Mucosa of gallbladder (tissue), 1 donor: ENCODE measurements at regions not wholly inside any gene's neighbourhood (a gene's known extent, or its start where the extent isn't known, plus 50 kb on each side); places are given as distances from the start of the nearest gene placed in this dataset.

Experiments
- DNase-seq: peaks from one replicate; pipeline ENCODE4 v3.0.0-alpha.2; 2020; ENCODE audit warnings: low spot score
- donor health status: DM: no; HTN: no; CAD: no.

DNA sequence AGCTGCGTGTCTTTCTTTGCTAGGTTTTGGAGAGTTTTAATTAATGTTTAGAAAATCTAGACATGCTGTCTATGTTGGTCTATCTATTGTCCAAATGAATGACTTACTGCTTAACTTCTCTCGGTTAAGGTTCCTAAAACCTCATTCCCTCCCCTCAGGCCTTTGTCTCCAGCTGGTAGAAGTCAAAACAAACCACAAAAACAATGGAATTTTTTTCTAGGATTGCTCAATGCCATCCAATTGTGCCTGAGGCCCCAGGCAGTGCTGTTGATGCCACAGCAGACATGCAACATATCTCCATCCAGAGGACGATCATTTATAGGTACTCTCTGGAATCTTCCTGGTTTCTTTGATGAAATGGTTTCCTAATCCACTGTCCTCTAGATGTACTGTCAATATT is 448.2 kb upstream of the TBX3 start:
- no peak for DNase-seq

DNA sequence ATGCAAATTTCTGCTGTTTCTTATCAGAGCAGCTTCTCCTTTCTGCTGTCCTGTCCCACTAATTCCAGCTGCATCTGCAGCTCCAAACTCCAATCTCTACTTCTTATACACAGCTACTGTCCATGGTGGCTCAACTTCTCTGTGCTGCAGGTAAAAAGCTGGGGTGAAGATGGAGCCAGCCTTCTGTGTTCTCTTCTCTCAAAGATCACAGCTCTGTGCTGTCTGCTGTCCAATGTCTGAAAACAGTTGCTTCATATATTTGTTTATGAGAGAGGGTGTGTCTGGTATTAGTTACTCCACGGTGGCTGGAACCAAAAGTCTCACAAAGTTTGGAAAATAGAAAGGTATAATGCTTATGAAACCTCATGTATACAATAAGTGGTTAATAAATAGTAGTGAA is 445.8 kb upstream of the TBX3 start:
- no peak for DNase-seq

DNA sequence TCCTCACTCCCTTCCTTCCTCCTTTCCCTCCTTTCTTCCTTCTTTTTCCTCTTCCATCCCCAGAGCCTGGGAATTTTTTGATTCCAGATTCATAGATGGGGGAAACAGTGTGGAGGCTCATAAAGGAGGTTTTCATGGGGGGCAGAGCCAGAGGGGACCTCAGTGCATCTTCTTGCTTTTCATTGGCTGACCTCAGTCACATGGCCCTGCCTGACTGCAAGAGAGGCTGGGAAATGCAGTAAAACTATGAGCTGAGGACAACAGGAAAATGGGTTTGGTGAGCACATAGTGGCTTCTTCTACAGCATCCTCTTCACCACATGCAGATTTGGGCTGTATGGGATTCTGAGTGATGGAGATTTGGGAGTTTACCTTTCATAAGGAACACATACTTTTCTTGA is 437.1 kb upstream of the TBX3 start:
- DNase-seq, result no peak

DNA sequence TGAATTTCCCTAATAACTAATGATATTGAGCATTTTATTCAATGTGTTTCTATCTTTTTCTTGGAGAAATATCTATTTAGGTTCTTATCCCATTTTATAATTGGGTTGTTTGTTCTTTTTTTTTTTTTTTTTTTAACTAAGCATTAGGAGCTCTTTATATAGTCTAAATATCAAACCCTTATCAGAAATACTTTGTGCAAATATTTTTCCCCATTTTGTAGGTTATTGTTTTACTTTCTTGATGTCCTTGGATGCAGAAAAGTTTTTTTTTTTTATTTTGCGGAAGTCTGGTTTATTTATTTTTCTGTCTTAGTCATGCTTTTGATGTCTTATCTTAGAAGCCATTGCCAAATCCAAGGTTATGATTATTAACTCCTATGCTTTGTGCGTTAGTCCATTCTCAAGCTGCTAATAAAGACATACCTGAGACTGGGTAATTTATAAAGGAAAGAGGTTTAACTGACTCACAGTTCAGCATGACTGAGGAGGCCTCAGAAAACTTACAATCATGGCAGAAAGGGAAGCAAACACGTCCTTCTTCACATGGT is 434.3 kb upstream of the TBX3 start:
- no peak for DNase-seq

DNA sequence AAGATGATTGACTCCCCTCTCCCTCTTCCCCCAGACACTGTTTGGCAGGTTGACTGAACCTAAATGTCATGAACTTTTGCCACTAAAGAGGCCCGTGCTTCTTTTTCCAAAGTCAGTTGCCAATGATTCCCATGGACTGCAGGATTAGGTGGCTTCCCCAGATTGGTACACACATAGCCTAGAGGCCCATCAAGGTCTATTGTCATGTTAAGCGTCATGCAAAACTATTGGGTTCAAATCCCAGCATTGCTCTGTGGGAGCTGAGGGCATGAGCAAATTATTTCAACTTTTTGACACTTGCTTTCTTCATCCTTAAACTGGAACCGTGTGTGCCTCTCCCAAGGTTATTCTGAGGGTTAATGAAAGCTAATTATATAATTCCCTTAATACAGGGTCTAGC is 430.2 kb upstream of the TBX3 start:
- no peak for DNase-seq

DNA sequence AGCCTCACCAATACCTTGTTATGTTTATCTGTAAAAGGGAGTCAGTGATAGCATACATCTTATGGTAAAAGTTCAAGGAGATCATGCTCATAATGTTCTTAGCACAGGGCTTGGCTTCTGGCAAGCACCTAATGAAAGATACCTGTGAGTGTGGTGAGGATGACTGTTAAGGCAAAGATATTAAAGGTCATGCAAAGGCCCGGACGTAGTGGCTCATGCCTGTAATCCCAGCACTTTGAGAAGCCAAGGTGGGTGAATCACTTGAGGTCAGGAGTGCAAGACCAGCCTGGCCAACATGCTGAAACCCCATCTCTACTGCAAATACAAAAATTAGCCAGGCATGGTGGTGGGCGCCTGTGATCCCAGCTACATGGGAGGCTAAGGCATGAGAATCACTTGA is 425.9 kb upstream of the TBX3 start:
- no peak for DNase-seq

DNA sequence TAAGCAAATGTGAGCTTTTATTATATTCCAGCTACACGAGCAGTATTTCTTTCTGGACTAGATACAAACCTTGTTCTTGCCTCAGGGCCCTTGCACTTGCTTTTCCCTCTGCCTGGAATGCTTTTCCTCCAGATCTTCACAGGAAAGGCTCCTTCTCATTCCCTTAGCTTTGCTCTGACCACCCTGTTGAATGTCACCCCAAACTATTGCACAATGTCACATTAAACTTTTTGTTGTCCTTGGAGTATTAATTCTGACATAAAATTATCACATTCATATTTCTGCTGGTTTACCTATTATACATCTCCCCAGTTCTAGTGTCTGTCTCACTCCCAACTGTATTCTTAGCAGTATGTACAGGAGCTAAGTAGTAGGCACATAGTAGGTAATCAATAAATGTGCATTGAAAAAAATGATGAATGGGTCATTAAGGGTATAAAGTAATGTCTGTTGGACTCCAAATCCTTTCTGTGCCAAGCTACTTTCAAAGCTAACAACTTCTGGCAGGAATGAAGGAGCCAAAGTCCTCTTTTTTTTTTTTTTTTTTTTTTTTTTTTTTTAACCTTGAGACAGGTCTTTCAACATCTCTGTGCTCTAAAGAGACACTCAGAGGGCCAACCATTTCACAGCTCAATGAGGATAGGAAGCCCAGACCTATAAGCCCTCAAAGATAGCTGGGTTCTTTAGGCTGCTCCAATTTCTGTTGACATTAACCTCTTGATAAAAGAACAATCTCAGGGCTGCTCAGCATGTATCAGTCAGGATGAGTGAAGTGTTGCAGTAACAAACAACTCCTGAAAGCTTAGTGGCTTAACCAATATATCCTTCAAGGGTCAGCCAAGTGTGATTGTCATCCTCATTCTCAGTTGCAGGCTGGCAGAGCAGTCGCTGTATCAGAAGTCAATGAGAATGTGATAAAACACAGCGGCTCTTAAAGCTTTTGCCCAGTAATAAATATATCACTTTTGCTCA is 424.4 kb upstream of the TBX3 start:
- DNase-seq, result no peak

DNA sequence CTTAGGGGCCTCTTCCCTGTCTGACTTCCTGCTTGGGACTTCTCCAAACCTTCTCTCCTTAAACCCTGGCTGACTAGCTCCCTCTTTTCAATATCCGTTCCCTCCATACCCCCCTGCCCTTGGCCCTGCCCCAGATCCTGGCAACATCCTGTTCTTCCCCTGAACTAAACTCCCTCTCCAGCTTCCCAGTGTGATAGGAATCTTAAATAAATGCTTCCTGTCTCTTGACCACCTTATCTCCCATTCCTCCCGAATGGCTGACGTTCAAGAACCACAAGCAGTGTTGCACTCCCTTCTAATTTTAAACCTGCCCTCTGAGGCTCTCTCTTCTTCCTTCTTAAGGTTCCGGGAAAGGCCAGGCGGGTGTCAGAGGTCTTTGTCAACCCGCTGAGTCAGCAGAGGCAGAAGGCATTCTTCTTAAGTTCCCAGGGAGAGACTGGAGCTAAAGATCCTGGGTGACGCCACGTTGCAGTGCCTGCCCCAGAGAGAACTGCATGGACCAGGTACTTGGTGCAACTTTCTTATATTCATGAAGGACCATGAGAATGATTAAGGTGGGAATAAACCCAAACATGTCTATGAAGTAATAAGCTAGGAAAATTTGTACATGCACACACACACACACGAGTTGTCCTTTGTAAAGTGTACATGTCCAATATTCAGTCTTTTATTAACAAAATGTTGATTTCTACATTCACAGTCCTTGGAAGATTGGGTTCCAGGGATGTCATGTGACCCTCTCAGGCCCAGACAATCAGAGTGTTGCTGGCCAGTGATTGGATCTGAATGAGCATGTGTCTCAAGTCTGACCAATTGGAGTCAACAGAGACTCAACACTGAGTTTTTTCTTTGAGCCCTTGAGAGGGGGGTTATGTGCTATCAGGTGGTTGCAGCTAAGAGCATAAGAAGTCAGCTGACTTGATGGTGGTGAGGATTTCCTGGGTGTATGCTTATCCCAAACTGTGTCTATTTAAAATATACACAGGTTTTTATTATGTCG is 420.2 kb upstream of the TBX3 start:
- peak; percentile 48 for DNase-seq

DNA sequence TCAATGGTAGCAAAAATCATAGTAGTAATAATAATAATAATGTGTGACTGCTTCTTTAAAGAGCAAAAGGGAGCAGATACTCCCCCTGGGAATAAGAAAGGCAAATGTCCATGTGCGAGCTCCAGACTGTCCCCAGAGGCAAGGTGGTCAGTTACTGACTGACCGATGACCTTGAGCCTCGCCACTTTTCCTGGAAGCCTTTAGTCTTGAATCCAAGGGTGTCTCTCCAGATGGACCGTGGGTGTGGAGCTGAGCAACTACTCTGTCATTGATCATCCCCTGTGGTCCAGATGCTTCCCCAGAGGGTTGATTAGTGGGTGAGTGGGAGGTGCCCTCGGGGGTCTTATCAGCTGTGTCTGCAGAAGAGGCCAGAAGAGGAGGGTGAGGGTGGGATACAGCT is 418.5 kb upstream of the TBX3 start:
- no peak for DNase-seq

DNA sequence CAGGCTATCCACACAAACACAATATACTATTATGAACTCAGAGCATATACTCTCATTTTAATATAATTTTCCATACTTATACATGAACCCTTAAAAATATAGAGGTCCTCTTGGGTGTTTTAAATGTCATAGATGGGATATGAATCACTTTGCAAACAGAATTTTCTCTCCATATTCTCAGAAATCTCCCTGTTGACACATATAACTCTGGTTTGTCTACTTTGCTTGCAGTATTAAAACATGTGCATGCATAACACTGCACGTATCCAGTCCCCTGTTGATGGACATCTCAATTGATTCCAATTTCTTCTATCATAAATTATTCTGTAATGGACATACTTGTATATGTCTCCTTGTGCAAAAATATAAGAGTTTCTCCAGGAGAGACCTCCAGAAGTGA is 417.5 kb upstream of the TBX3 start:
- DNase-seq, result no peak

DNA sequence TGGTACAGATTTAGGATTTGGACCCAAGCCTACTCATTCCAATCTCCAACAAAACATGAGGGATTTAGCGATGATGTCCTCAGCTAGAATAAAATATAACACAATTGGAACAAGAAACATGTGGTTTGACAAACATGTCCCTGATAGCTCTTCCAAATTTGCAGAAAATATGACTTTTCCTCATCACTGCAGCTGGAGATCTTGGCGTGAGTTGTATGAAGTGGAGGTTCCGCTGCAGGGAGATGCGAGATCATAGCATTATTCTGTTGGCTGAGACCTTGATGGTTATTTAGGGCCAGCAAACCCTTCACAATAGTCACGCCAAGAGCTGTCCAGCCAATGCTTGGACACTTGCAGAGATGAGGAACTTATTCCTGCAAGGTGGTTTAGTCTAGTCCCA is 413.4 kb upstream of the TBX3 start:
- no peak for DNase-seq

DNA sequence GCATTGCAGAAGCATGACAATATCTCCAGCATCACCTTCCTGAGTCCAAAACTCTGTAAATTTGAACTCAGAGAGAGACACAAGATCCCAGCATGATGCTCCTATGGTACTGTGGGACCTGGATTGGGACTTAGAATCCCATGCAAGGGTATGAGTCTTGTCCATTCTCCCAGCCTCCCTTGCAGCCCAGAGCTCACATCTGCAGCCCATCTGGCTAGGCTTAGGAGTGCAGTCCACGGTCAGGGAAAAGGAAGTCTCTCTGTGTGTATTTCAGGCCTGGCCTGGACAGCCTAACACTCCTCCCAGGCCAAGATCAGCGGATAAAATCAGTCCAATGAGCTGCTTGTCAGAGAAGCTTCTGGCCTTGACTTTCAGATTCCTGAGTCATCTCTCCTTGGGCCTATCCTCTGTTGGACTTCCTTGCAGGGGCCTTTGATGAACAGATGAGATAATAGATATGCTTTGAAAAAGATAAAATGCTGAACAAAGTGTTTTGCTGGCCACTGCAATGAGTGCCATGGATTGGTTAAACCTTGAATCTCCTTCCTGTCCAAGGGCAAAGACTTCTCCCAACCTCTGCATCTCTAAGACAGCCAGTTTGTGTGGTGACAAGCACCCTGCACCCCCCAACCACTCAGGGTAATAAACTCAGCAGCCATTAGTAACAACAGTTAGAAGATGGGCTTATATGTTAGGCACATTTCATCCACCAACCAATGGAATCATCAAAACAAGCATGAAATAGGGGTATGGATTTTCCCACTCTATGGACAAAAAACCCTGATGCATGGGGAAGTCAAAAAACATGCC is 412.8 kb upstream of the TBX3 start:
- no peak for DNase-seq

DNA sequence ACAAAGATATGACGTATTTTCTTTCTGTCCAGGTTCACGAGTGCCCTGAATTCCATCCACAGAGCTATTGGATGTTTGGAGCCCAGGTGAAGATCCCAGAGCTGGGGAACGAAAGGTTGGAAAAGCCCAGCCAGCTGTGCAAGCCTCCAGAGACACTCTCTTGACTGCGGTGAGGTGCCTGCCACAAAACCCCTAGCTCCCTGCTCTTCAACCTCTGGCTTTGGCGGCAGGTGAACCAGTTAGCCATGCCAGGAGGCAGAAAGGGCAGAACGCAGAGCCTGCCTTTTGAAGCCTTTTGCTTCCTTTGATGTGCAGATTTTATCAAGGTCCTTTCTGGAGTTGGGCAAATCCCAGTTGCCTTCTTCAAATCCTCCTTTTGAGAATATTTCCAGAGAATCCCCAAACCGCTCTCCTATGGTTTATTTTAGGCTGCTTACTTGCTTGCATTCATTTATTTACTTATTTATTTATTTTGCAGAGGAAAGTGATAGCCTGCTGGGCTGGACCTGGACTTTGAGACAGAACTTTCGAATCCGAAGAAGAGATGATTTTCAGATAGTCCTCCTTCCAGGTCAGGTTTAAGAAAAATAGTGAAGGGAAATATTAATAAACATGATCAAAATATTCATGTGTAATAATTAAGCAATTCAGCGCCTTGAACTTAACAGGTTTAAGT is 411.2 kb upstream of the TBX3 start:
- no peak for DNase-seq

DNA sequence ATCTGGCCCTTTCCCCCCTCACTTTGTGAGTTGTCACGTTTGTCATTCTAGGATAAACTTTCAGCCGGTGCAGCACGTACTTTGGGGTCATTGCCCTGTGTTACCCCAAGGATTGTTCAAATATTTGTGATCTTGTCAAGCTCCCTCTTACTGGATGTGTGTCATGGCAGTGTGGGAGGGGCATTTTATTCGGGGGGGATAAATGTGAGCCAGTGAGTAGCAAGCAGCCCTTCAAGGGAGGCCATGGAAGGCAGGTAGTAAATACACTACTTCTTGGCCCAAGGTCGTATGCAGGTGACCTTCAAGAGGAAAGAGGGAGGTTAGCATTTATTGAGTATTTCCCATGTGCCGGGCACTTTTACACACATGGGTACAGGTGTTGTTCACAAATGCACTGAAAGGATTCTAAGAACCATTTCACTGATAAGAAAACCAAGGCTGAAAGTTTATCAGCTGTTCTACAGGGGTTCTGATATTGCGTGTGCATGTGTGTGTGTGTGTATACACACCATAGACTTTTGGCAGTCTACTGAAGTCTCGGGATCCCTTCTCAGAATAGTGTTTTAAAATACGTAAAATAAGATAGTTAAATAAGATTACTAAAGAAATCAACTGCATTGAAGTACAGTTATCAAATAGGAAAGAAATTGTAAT is 410.3 kb upstream of the TBX3 start:
- no peak for DNase-seq

DNA sequence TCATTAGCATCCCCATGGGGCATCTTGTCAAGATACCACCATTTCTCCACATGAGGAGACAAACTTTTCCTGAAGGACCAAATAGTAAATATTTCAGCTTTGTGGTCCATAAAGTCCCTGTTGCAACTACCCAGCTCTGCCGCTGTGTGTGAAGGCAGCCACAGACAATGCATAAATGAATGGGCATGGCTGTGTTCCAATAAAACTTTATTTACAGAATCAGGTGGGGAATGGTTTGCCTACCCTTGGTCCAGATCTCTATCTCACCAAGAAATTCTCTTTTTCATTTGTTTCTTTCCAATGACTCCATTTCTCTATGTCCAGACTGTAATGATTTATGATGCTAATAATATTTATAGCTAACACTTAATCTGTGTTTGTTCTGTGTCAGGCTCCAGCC is 409.3 kb upstream of the TBX3 start:
- no peak for DNase-seq

DNA sequence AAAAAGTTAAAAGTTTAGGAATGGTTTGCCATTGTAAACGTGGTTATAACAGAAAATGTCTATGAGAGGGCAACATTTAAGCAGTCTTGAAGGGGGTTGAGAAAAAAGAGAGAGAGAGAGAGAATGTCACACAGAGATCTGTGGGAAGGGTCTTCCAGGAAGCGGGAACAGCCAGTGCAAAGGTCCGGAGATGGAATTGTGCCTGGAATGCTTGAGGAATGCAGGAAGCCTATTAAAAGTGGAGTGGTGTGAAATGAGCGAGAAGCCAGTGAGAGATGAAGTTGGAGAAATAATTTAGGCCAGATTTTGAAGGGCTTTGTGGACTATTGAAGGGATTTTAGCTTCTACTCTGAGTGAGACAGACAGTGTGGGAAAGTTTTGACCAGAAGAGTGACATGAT is 406.8 kb upstream of the TBX3 start:
- no peak for DNase-seq

DNA sequence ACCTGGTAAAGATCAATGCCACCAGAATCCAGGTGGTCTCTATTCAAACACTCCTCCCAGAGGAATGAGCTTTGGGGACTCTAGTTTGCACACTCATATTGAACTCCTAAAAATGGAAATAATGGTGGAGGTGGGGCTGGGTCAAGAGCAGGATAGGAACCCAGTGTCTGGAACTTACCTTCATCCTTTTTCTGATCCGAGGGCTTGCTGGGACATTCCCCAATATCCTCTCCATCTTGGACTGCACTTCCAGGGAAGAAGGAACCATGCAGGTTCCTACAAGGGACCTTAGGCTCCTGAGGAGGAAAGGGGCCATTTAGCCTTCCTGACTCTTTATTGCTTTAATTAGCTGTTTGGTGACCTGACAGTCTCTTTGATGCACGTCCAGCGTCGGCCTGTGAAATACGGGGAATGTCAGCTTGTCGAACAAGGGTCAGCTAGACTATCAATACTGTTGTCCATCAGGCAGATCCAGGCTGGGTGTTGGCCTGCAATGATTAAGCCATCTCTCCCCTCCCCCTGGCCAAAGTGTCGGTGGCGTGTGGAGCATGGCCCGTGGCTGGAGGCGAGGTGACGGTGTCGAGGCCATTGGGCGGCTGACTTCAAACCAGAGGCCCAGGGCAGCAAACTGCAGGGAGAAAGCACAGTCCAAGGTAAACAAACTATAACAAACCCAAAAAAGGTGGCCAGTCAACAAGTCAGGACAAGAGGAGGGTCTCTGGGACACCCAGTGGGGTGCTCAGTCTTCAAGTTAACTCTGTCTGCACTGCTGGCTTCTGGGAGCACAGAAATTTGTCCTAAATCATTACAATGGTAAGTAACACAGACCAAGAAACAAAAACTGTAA is 405.2 kb upstream of the TBX3 start:
- peak; percentile 25 for DNase-seq

DNA sequence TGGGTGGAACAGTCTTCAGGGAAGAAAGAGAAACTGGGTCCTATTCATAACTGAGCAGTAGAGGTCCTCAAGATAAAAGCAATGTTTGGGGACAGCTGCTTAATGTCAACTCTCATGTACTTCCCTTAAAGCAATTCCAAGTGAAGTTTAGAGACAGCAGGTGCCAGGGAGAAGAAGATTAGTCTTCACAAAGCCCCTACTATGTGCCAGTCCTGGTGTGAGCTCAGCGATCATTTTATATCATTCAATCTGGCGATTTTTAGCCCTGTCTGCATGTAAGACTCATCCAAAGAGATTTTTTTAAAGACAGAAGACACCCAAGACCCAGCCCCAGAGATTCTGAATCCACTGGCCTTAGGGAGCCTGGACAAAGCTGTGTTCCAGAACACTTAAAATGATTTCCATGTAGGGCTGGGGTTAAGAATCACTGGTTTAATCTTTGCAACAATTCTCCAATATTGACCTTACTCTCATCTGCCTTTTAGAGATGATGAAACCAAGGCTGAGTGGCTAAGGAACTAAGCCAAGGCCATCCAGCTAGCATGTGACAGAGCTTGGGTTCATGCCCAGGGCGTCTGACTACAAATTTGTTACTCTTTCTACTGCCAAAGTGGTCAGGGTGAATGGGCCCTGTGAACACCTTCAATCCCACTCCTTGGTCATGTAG is 404.5 kb upstream of the TBX3 start:
- DNase-seq, result peak; percentile 66

DNA sequence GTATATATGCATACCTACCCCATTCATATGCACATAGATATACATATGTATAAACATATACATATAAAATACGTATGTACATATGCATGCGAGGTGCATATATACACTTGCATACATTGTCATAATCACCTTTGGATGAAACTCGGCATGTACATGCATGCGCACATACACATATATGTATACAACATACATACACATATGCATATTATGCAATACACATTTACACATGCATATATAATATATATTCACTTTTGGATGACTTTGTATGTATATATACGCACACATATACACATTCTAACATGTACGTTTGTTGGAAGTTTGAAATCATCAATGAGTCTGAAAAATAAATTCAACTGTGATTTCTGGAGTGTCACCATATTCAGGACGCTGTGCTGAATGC is 401.6 kb upstream of the TBX3 start:
- no peak for DNase-seq
